H9 (cell line): ENCODE measurements at regions not wholly inside any gene's neighbourhood (a gene's known extent, or its start where the extent isn't known, plus 50 kb on each side); places are given as distances from the start of the nearest gene placed in this dataset.

Experiments used
- DNase-seq: peaks from one replicate; pipeline ENCODE4 v3.0.0-alpha.2; 2017
- H2AFZ ChIP-seq: one replicate; pipeline ENCODE4 v1.6.1; 2013; ENCODE audit warnings: mild to moderate bottlenecking, low read length, control low read depth, moderate library complexity
- H2AK5ac ChIP-seq: 2 replicates; pipeline ENCODE4 v1.6.1; 2013; ENCODE audit warnings: low read length, control low read depth, mixed read lengths; ENCODE audit not compliant: insufficient read length
- H2BK120ac ChIP-seq: one replicate; pipeline ENCODE4 v1.6.1; 2013; ENCODE audit warnings: low read depth, mild to moderate bottlenecking, low read length, control low read depth, inconsistent platforms; ENCODE audit not compliant: poor library complexity, severe bottlenecking
- H2BK12ac ChIP-seq: 2 replicates; pipeline ENCODE4 v1.6.1; 2013; ENCODE audit warnings: low read length, control low read depth, mixed read lengths, low read depth; ENCODE audit not compliant: insufficient read length
- H2BK15ac ChIP-seq: 2 replicates; pipeline ENCODE4 v1.6.1; 2013; ENCODE audit warnings: low read depth, low read length, control low read depth
- H2BK20ac ChIP-seq: one replicate; pipeline ENCODE4 v1.6.1; 2013; ENCODE audit warnings: low read depth, mild to moderate bottlenecking, low read length, control low read depth, inconsistent platforms; ENCODE audit not compliant: poor library complexity, severe bottlenecking
- H2BK5ac ChIP-seq: 2 replicates; pipeline ENCODE4 v1.6.1; 2013; ENCODE audit warnings: low read length, control low read depth, mixed read lengths; ENCODE audit not compliant: insufficient read length
- H3K14ac ChIP-seq: 2 replicates; pipeline ENCODE4 v1.6.1; 2013; ENCODE audit warnings: low read length, control low read depth; ENCODE audit not compliant: insufficient read depth
- H3K18ac ChIP-seq: 2 replicates; pipeline ENCODE4 v1.6.1; 2013; ENCODE audit warnings: low read depth, mild to moderate bottlenecking, mixed read lengths, low read length, control low read depth; ENCODE audit not compliant: insufficient read length
- H3K23ac ChIP-seq: 2 replicates; pipeline ENCODE4 v1.6.1; 2013; ENCODE audit warnings: low read length, control low read depth, mixed read lengths, low read depth; ENCODE audit not compliant: insufficient read length
- H3K23me2 ChIP-seq: 2 replicates; pipeline ENCODE4 v1.6.1; 2013; ENCODE audit warnings: low read depth, mild to moderate bottlenecking, mixed read lengths, low read length, control low read depth; ENCODE audit not compliant: insufficient read length, poor library complexity, severe bottlenecking
- H3K27ac ChIP-seq: 2 replicates; pipeline ENCODE4 v1.5.1; 2013; ENCODE audit warnings: low read length, control low read depth, mixed read lengths, low read depth; ENCODE audit not compliant: insufficient read length
- H3K27me3 ChIP-seq: 2 replicates; pipeline ENCODE4 v1.6.1; 2013; ENCODE audit warnings: low read length, control low read depth, inconsistent platforms; ENCODE audit not compliant: insufficient read depth
- H3K4ac ChIP-seq: 2 replicates; pipeline ENCODE4 v1.6.1; 2013; ENCODE audit warnings: low read depth, mild to moderate bottlenecking, control low read depth, inconsistent platforms, low read length, moderate library complexity
- H3K4me1 ChIP-seq: 2 replicates; pipeline ENCODE4 v1.6.1; 2013; ENCODE audit warnings: low read length, control low read depth, inconsistent platforms; ENCODE audit not compliant: insufficient read depth
- H3K4me2 ChIP-seq: 2 replicates; pipeline ENCODE4 v1.6.1; 2013; ENCODE audit warnings: low read length, control low read depth, mixed read lengths; ENCODE audit not compliant: insufficient read length, insufficient read depth
- H3K56ac ChIP-seq: 2 replicates; pipeline ENCODE4 v1.6.1; 2013; ENCODE audit warnings: low read depth, mild to moderate bottlenecking, mixed read lengths, low read length, control low read depth; ENCODE audit not compliant: insufficient read length
- H3K79me1 ChIP-seq: 2 replicates; pipeline ENCODE4 v1.6.1; 2013; ENCODE audit warnings: low read depth, mild to moderate bottlenecking, moderate library complexity, low read length, control low read depth, inconsistent platforms; ENCODE audit not compliant: insufficient read depth, poor library complexity, severe bottlenecking
- H3K79me2 ChIP-seq: 2 replicates; pipeline ENCODE4 v1.6.1; 2013; ENCODE audit warnings: low read length, control low read depth, inconsistent platforms; ENCODE audit not compliant: insufficient read depth
- H3K9ac ChIP-seq: 2 replicates; pipeline ENCODE4 v1.6.1; 2013; ENCODE audit warnings: low read length, control low read depth, mixed read lengths; ENCODE audit not compliant: insufficient read length; ENCODE audit errors: extremely low read depth
- H3K9me3 ChIP-seq: one replicate; pipeline ENCODE4 v1.6.1; 2013; ENCODE audit warnings: low read depth, low read length, inconsistent platforms; ENCODE audit not compliant: control insufficient read depth
- H3T11ph ChIP-seq: one replicate; pipeline ENCODE4 v1.6.1; 2013; ENCODE audit warnings: mild to moderate bottlenecking, low read length, control low read depth, inconsistent platforms
- H4K20me1 ChIP-seq: one replicate; pipeline ENCODE4 v1.6.1; 2013; ENCODE audit not compliant: control insufficient read depth, insufficient read length, insufficient read depth
- H4K5ac ChIP-seq: 2 replicates; pipeline ENCODE4 v1.6.1; 2013; ENCODE audit warnings: low read depth, mild to moderate bottlenecking, mixed read lengths, low read length, control low read depth; ENCODE audit not compliant: insufficient read length
- H4K8ac ChIP-seq: replicated peaks from 2 replicates; pipeline ENCODE4 v1.6.1; 2013; ENCODE audit warnings: low read length, control low read depth, mixed read lengths, low read depth; ENCODE audit not compliant: insufficient read length
- H4K91ac ChIP-seq: 2 replicates; pipeline ENCODE4 v1.6.1; 2013; ENCODE audit warnings: low read depth, mild to moderate bottlenecking, moderate library complexity, mixed read lengths, low read length, control low read depth; ENCODE audit not compliant: insufficient read length
- H3K27ac Mint-ChIP-seq, 3 experiments: 2 replicates in 2 of 3; 3 replicates in 1 of 3; pipeline ENCODE4 v1.8.0; 2020 to 2021; ENCODE audit warnings: mixed read lengths in 3 of 3, mild to moderate bottlenecking in 1 of 3, moderate library complexity in 1 of 3
- H3K27me3 Mint-ChIP-seq: 2 replicates; pipeline ENCODE4 v1.8.0; 2021; ENCODE audit warnings: low read depth, mild to moderate bottlenecking, moderate library complexity, mixed read lengths
- H3K36me3 Mint-ChIP-seq, 3 experiments: 2 replicates in 2 of 3; 3 replicates in 1 of 3; pipeline ENCODE4 v1.8.0; 2020 to 2021; ENCODE audit warnings: low read depth in 3 of 3, mixed read lengths in 3 of 3; ENCODE audit not compliant: insufficient read depth in 1 of 3
- H3K4me1 Mint-ChIP-seq, 2 experiments: 2 replicates each; pipeline ENCODE4 v1.8.0; 2020; ENCODE audit warnings: mixed read lengths in 2 of 2
- H3K4me3 Mint-ChIP-seq, 2 experiments: 2 replicates in 1 of 2; 3 replicates in 1 of 2; pipeline ENCODE4 v1.8.0; 2020 to 2021; ENCODE audit warnings: mild to moderate bottlenecking in 2 of 2, mixed read lengths in 2 of 2, moderate library complexity in 1 of 2
- H3K9me3 Mint-ChIP-seq, 2 experiments: 2 replicates in 1 of 2; 3 replicates in 1 of 2; pipeline ENCODE4 v1.8.0; 2020; ENCODE audit warnings: mild to moderate bottlenecking in 2 of 2, mixed read lengths in 2 of 2, moderate library complexity in 1 of 2
- WGBS: extraction: QIAGEN DNeasy Blood & Tissue Kit; methylation state at CpG from one replicate; pipeline ENCODE4 v1.1.7; 2013; ENCODE audit warnings: missing lambda C conversion rate, low lambda C conversion rate, mixed read lengths; ENCODE audit not compliant: insufficient read length; ENCODE audit errors: extremely low coverage; 5-methylcytosine and 5-hydroxymethylcytosine counted together
- TF ChIP-seq, protein P1 (sequence below): fragments of 200-600 bp; sonication (generic); conservative IDR thresholded peaks from 3 replicates; pipeline ENCODE4 v1.8.0; 2021; ENCODE audit warnings: antibody characterized with exemption, mild to moderate bottlenecking

DNA sequence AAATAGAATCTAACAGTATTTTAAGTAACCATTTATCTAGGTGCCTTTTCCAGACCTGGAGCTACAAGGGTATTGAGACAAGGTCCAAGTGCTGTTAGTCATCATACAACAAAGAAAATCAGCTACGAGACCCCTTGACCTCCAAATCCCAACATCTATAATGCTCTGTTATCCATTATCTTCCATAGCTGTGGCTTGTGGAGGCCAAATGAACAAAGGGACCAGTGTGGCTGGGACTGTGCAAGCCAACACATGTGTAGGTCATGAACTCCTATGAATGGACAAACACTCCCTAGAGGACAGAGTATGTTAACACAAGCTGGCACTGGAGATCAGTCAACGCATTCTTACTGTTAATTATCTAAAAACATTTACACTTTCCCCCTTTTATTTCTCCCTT, 374.5 kb downstream of the EMP1 start:
- no peak overlapping the region for H2BK120ac ChIP-seq
- Mint-ChIP-seq H3K27me3 (peaks cover 5% of the 10 kb centered on the region), H3K4me1 (no peaks in the 10 kb centered on the region), H3K9me3 (no peaks in the 10 kb centered on the region), H3K4me3 (no peak overlapping the region), H3K36me3 (no peaks in the 10 kb centered on the region), H3K27ac (no peak overlapping the region)
- no peak overlapping the region for H3K56ac ChIP-seq
- H3K23me2 ChIP-seq = no peaks in the 10 kb centered on the region
- no peak overlapping the region for H3T11ph ChIP-seq
- no CpG with 5 or more reads among the region's 2 CpGs for WGBS
- no peaks in the 10 kb centered on the region; the same call in 1 of the 2 replicates for H3K4me1 ChIP-seq
- no peaks in the 10 kb centered on the region for H3K79me2 ChIP-seq
- H3K18ac ChIP-seq = no peak overlapping the region
- no peak overlapping the region for H3K4me2 ChIP-seq
- no peak overlapping the region for H3K4ac ChIP-seq
- H2BK20ac ChIP-seq = no peak overlapping the region
- H4K20me1 ChIP-seq = no peaks in the 10 kb centered on the region
- no peak overlapping the region for H3K23ac ChIP-seq
- H4K5ac ChIP-seq = no peak overlapping the region
- H4K8ac ChIP-seq = no peak overlapping the region
- H3K79me1 ChIP-seq = no peaks in the 10 kb centered on the region
- no peak for DNase-seq
- H2BK12ac ChIP-seq = no peak overlapping the region
- H2AFZ ChIP-seq = no peak overlapping the region
- H2BK15ac ChIP-seq = no peak overlapping the region
- no peak overlapping the region for H2BK5ac ChIP-seq
- H3K9me3 ChIP-seq = no peaks in the 10 kb centered on the region
- H2AK5ac ChIP-seq = no peak overlapping the region
- no peaks in the 10 kb centered on the region for H3K27me3 ChIP-seq
- no peak overlapping the region for H3K9ac ChIP-seq
- TF ChIP-seq, protein P1, sequence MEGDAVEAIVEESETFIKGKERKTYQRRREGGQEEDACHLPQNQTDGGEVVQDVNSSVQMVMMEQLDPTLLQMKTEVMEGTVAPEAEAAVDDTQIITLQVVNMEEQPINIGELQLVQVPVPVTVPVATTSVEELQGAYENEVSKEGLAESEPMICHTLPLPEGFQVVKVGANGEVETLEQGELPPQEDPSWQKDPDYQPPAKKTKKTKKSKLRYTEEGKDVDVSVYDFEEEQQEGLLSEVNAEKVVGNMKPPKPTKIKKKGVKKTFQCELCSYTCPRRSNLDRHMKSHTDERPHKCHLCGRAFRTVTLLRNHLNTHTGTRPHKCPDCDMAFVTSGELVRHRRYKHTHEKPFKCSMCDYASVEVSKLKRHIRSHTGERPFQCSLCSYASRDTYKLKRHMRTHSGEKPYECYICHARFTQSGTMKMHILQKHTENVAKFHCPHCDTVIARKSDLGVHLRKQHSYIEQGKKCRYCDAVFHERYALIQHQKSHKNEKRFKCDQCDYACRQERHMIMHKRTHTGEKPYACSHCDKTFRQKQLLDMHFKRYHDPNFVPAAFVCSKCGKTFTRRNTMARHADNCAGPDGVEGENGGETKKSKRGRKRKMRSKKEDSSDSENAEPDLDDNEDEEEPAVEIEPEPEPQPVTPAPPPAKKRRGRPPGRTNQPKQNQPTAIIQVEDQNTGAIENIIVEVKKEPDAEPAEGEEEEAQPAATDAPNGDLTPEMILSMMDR = no peak
- H3K14ac ChIP-seq = no peak overlapping the region
- H4K91ac ChIP-seq = no peak overlapping the region
- H3K27ac ChIP-seq = no peak overlapping the region
